GM12892 (cell line): ENCODE measurements at regions not wholly inside any gene's neighbourhood (a gene's known extent, or its start where the extent isn't known, plus 50 kb on each side); places are given as distances from the start of the nearest gene placed in this dataset.

Experiments used
- POLR2A ChIP-seq: IDR thresholded peaks from 2 replicates; pipeline ENCODE4 v1.6.1; 2011; ENCODE audit warnings: low read depth, low read length, control low read depth
- POLR2AphosphoS5 ChIP-seq: IDR thresholded peaks from 2 replicates; pipeline ENCODE4 v1.6.1; 2011; ENCODE audit warnings: low read depth, low read length, control low read depth
- TAF1 ChIP-seq: IDR thresholded peaks from 2 replicates; pipeline ENCODE4 v1.6.1; 2011; ENCODE audit warnings: low read depth, mild to moderate bottlenecking, control low read depth, low read length, borderline replicate concordance

DNA sequence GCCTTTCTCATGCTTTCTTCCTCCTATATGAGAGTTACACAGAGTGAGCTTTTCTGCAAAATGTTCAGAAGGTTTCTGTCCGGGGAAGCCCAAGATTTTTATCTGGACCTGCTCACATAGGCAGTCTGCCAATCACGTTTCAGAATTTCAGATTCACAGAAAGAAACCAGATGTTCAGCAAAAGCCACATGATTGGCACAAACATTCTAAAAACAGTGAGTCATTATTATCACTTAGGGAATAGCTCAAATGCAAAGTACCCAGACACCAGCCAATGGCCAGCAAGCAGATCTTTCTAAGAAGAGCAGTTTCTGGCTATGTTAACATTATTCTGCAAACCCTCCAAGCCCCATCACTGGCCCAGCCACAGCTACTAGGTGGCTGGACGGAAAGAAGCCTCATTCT is 1558.5 kb upstream of the TMEM132C start:
- TF ChIP-seq POLR2A = no peak
- TF ChIP-seq POLR2AphosphoS5 = no peak
- TF ChIP-seq TAF1 = no peak
